MCF 10A (cell line): ENCODE measurements at regions not wholly inside any gene's neighbourhood (a gene's known extent, or its start where the extent isn't known, plus 50 kb on each side); places are given as distances from the start of the nearest gene placed in this dataset.

ENCODE experiments used
- BruUV-seq: library from RNA; stranded (reverse); fragments of 400-500 nt; replicated peaks from 2 replicates; lab custom pipeline; 2021; lab: Mats Ljungman, UMichigan
- CTCF ChIA-PET: fragments of 300-600 bp; sonication (Branson Sonifier 250); formaldehyde crosslinking; extraction: SDS; loops from one replicate; lab custom pipeline; 2021; ENCODE audit warnings: antibody characterized with exemption, inconsistent platforms; lab: Yijun Ruan, JAX
- POLR2A ChIA-PET: fragments of 300-600, 350-650 bp; sonication (Branson Sonifier 250); formaldehyde crosslinking; extraction: SDS; loops from one replicate; lab custom pipeline; 2020; ENCODE audit warnings: antibody characterized with exemption, inconsistent platforms; lab: Yijun Ruan, JAX
- DNase-seq: peaks from one replicate; pipeline ENCODE4 v3.0.0-alpha.2; 2018; ENCODE audit not compliant: unreplicated experiment
- H3K27ac Mint-ChIP-seq: one replicate; pipeline ENCODE4 v1.8.0; 2022; ENCODE audit warnings: mild to moderate bottlenecking, low read depth, mixed read lengths; ENCODE audit not compliant: unreplicated experiment
- H3K27me3 Mint-ChIP-seq: one replicate; pipeline ENCODE4 v1.8.0; 2022; ENCODE audit warnings: mixed read lengths; ENCODE audit not compliant: insufficient read depth, unreplicated experiment
- H3K36me3 Mint-ChIP-seq: one replicate; pipeline ENCODE4 v1.8.0; 2022; ENCODE audit warnings: mild to moderate bottlenecking, moderate library complexity, mixed read lengths; ENCODE audit not compliant: insufficient read depth, unreplicated experiment
- H3K4me1 Mint-ChIP-seq: one replicate; pipeline ENCODE4 v1.8.0; 2022; ENCODE audit warnings: mixed read lengths; ENCODE audit not compliant: insufficient read depth, unreplicated experiment
- H3K4me3 Mint-ChIP-seq: one replicate; pipeline ENCODE4 v1.8.0; 2022; ENCODE audit warnings: mild to moderate bottlenecking, moderate library complexity, mixed read lengths; ENCODE audit not compliant: unreplicated experiment
- H3K9me3 Mint-ChIP-seq: one replicate; pipeline ENCODE4 v1.8.0; 2022; ENCODE audit warnings: mixed read lengths; ENCODE audit not compliant: unreplicated experiment
- intact Hi-C: fragments of 100-400 bp; cut with micrococcal nuclease; formaldehyde crosslinking; loops from 2 replicates; pipeline ENCODE4 v1.14.1; 2022
- TF ChIP-seq, protein P1 (sequence below): fragments of 200-600 bp; IDR thresholded peaks from one replicate; pipeline ENCODE4 v1.8.0; 2022; ENCODE audit warnings: antibody characterized with exemption, mild to moderate bottlenecking; ENCODE audit not compliant: unreplicated experiment

DNA sequence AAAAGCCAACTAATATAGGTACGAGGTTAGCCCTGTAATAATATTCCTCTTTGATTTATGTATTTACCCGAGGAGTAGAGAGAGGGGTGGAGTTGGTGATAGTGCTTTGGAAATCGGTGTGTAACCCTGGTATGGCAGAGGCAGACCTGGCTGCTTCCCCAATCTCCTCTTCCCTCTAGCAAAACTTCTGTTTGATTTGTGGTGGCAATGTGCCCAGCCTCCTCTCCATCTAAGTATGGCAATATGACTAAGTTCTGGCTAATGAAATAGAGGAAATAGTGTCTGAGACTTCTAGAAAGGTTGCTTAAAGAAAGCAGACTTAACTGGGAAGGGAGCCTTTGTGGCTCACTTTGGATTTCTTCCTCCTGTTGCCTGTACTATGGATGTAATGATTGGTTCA is 491.1 kb downstream of the ENC1 start:
- intact Hi-C loops = no loop called here
- POLR2A ChIA-PET = no interaction called here
- DNase-seq = peak; percentile 82
- CTCF ChIA-PET = no interaction called here
- Mint-ChIP-seq H3K36me3 (no peaks in the 10 kb centered on the region), H3K27ac (no peak overlapping the region), H3K27me3 (no peaks in the 10 kb centered on the region), H3K9me3 (no peaks in the 10 kb centered on the region), H3K4me1 (peaks cover 8% of the 10 kb centered on the region), H3K4me3 (no peak overlapping the region)
- BruUV-seq = no TSS peak
- TF ChIP-seq, protein P1, sequence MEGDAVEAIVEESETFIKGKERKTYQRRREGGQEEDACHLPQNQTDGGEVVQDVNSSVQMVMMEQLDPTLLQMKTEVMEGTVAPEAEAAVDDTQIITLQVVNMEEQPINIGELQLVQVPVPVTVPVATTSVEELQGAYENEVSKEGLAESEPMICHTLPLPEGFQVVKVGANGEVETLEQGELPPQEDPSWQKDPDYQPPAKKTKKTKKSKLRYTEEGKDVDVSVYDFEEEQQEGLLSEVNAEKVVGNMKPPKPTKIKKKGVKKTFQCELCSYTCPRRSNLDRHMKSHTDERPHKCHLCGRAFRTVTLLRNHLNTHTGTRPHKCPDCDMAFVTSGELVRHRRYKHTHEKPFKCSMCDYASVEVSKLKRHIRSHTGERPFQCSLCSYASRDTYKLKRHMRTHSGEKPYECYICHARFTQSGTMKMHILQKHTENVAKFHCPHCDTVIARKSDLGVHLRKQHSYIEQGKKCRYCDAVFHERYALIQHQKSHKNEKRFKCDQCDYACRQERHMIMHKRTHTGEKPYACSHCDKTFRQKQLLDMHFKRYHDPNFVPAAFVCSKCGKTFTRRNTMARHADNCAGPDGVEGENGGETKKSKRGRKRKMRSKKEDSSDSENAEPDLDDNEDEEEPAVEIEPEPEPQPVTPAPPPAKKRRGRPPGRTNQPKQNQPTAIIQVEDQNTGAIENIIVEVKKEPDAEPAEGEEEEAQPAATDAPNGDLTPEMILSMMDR = no peak

DNA sequence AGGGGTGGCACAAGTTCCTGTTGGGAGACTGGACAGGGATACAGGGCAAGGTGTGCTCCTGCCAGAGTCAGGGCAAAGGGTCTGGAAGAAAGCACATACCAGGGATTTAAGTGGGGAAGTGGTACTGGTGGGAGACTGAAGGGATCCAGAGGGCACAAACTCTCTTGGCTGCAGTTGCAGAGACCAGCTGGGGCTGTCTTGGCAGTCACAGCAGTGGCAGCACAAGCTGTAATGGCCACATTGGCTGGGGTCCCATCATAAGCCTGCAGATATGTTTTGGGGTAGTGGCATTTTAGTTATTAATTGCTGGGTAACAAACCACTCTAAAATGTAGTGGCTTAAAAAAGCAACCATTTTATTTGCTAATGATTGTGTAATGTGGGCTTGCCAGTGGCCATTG is 492.2 kb downstream of the ENC1 start:
- no peaks in the 10 kb centered on the region for H3K9me3 Mint-ChIP-seq
- H3K4me3 Mint-ChIP-seq = no peak overlapping the region
- H3K36me3 Mint-ChIP-seq = no peaks in the 10 kb centered on the region
- TF ChIP-seq, protein P1 = no peak
- peaks cover 10% of the 10 kb centered on the region for H3K4me1 Mint-ChIP-seq
- ChIA-PET CTCF (interaction anchor here (0.6 to 0.7 kb wide), 2 partner anchors 469 to 490 kb away, joined by 3 read pairs; no protein-coding TSS in a partner anchor), POLR2A (no interaction called here)
- BruUV-seq = no TSS peak
- no peaks in the 10 kb centered on the region for H3K27me3 Mint-ChIP-seq
- intact Hi-C loops = no loop called here
- no peak overlapping the region for H3K27ac Mint-ChIP-seq
- DNase-seq = no peak

DNA sequence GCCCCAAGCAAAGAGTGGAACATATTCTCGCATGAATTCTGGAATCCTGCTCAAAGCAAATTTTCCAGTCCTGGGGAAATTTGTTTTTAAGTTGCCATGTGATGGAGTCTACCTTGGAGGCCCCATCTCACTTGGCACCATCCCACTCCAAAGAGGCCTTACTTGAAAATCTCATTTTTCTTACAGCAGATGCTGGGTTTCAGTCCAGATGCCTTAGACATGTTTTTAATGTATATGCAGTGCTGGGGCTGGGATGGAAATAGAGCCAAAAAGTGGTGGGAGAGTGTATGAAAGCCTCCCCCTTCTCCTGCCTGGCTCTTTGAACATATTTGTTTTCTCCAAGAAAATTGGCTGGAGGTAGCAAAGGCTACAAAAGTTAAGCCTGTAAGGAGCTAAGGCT is 493.7 kb downstream of the ENC1 start:
- TF ChIP-seq, protein P1 = no peak
- ChIA-PET POLR2A (interaction anchor here (0.5 kb wide), 1 partner anchor 42 kb away, joined by 3 read pairs; no protein-coding TSS in a partner anchor), CTCF (no interaction called here)
- H3K4me3 Mint-ChIP-seq = no peak overlapping the region
- DNase-seq = no peak
- no peaks in the 10 kb centered on the region for H3K36me3 Mint-ChIP-seq
- no peaks in the 10 kb centered on the region for H3K27me3 Mint-ChIP-seq
- intact Hi-C loops = no loop called here
- no TSS peak for BruUV-seq
- no peaks in the 10 kb centered on the region for H3K9me3 Mint-ChIP-seq
- H3K4me1 Mint-ChIP-seq = peaks cover 19% of the 10 kb centered on the region
- no peak overlapping the region for H3K27ac Mint-ChIP-seq

DNA sequence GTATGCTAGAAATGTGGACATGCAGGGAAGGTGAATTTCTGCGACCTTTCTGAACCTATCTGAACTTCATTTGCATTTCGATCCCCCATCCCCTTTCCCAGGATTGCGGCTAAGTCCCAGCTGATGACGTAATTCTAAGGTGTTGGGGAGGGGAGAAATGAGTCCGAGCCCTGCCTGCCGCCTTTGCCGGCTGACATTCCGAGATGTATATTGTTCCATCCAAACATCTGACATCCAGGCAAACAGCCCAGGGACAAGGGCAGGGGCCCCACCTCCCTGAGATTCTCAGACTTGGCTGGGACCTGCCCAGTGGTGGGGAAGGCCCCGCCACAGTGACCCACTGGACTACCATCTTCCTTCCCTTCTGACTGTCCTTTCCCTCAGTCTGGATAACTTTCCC is 494.6 kb downstream of the ENC1 start:
- Mint-ChIP-seq H3K9me3 (no peaks in the 10 kb centered on the region), H3K36me3 (no peaks in the 10 kb centered on the region), H3K27ac (no peak overlapping the region), H3K4me3 (no peak overlapping the region), H3K4me1 (peaks cover 19% of the 10 kb centered on the region), H3K27me3 (no peaks in the 10 kb centered on the region)
- no peak for DNase-seq
- CTCF ChIA-PET = no interaction called here
- POLR2A ChIA-PET = no interaction called here
- intact Hi-C loops = no loop called here
- TF ChIP-seq, protein P1 = no peak
- BruUV-seq = no TSS peak
